ENCODE measurements at regions not wholly inside any gene's neighbourhood (a gene's known extent, or its start where the extent isn't known, plus 50 kb on each side); places are given as distances from the start of the nearest gene placed in this dataset.

DNA sequence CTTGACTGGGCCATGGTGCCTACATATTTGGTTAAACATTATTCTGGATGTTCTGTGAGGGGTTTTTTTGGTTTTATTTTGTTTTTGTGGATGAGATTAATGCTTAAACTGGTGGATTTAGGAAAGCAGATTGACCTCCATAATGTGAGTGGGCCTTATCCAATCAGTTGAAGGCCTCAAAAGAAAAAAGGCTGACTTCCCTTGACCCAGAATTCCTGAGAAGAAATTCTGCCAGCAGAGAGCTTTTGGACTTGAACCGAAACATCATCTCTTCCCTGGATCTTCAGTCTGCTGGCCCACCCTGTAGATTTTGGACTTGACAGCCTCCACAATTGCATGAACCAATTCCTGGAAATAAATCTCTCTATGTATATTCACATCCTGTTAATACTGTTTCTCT is 94.4 kb downstream of the ADRA2A start:
- POLR2A ChIA-PET: no interaction called here
- no peak overlapping the region for H3K27ac ChIP-seq (ENCODE audit: control insufficient read depth, insufficient read depth)
- H3K27me3 ChIP-seq (replicated peaks in 1 of 2; ENCODE audit: control insufficient read depth in 2 of 2, insufficient read depth in 2 of 2, low read length in 1 of 2): no peaks in the 10 kb centered on the region
- RAD21 ChIA-PET (ENCODE audit: unreplicated experiment): no interaction called here
- in situ Hi-C loops (cut with MboI): no loop called here
- WGBS (ENCODE audit: insufficient coverage, insufficient replicate concordance, low lambda C conversion rate, missing lambda C conversion rate): 0% methylated on average over 1 of the region's 1 CpG
- H3K79me2 ChIP-seq (ENCODE audit: control insufficient read depth, insufficient read depth, low read length): no peaks in the 10 kb centered on the region
- no peak overlapping the region for H2AFZ ChIP-seq (ENCODE audit: control insufficient read depth, low read depth, low read length)
- no peaks in the 10 kb centered on the region for H4K20me1 ChIP-seq (ENCODE audit: control insufficient read depth, insufficient read depth)
- no peaks in the 10 kb centered on the region for H3K4me1 ChIP-seq (ENCODE audit: control insufficient read depth, insufficient read depth, low read length)
- BruUV-seq (replicated peaks): no TSS peak
- SMC1A ChIA-PET (ENCODE audit: uncharacterized antibody, unreplicated experiment): no interaction called here
- no peak for FAIRE-seq
- H3K9ac ChIP-seq (ENCODE audit: control insufficient read depth, insufficient read depth, low read length): no peak overlapping the region
- no peaks in the 10 kb centered on the region for H3K9me3 ChIP-seq (replicated peaks; ENCODE audit: control insufficient read depth, insufficient read depth, low read length)
- DNase-seq (ENCODE audit: low read depth, low spot score): no peak
- TF ChIP-seq RELB (IDR thresholded peaks at IDR 0.05; ENCODE audit: low read depth): no peak
- no peak for TF ChIP-seq MYC (IDR thresholded peaks at IDR 0.05; ENCODE audit: insufficient read depth, insufficient read length, insufficient replicate concordance, low read length, severe bottlenecking)
- TF ChIP-seq HSF1 (IDR thresholded peaks at IDR 0.05; ENCODE audit: low read depth, low read length): no peak
- no peak for TF ChIP-seq YBX1 (IDR thresholded peaks at IDR 0.05)
- no peak for TF ChIP-seq MTA2 (IDR thresholded peaks at IDR 0.05; ENCODE audit: low read depth)
- TF ChIP-seq SMAD5 (IDR thresholded peaks at IDR 0.05; ENCODE audit: low read depth): no peak
- TF ChIP-seq, protein P1, sequence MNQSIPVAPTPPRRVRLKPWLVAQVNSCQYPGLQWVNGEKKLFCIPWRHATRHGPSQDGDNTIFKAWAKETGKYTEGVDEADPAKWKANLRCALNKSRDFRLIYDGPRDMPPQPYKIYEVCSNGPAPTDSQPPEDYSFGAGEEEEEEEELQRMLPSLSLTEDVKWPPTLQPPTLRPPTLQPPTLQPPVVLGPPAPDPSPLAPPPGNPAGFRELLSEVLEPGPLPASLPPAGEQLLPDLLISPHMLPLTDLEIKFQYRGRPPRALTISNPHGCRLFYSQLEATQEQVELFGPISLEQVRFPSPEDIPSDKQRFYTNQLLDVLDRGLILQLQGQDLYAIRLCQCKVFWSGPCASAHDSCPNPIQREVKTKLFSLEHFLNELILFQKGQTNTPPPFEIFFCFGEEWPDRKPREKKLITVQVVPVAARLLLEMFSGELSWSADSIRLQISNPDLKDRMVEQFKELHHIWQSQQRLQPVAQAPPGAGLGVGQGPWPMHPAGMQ (IDR thresholded peaks at IDR 0.05; ENCODE audit: borderline replicate concordance): no peak
- no peak for TF ChIP-seq KLF5 (IDR thresholded peaks at IDR 0.05; ENCODE audit: partially characterized antibody)
- no peak for TF ChIP-seq IKZF2 (IDR thresholded peaks at IDR 0.05)
- TF ChIP-seq, protein P2, sequence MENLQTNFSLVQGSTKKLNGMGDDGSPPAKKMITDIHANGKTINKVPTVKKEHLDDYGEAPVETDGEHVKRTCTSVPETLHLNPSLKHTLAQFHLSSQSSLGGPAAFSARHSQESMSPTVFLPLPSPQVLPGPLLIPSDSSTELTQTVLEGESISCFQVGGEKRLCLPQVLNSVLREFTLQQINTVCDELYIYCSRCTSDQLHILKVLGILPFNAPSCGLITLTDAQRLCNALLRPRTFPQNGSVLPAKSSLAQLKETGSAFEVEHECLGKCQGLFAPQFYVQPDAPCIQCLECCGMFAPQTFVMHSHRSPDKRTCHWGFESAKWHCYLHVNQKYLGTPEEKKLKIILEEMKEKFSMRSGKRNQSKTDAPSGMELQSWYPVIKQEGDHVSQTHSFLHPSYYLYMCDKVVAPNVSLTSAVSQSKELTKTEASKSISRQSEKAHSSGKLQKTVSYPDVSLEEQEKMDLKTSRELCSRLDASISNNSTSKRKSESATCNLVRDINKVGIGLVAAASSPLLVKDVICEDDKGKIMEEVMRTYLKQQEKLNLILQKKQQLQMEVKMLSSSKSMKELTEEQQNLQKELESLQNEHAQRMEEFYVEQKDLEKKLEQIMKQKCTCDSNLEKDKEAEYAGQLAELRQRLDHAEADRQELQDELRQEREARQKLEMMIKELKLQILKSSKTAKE (IDR thresholded peaks at IDR 0.05; ENCODE audit: low read depth, poor library complexity, severe bottlenecking): no peak
- intact Hi-C loops (cut with micrococcal nuclease; ENCODE audit: unreplicated experiment): no loop called here
- CTCF ChIA-PET: no interaction called here
- no peaks in the 10 kb centered on the region for H3K36me3 ChIP-seq (ENCODE audit: control insufficient read depth in 2 of 2, insufficient read depth in 2 of 2, low read length in 1 of 2)
- no peak overlapping the region for H3K4me3 ChIP-seq
- no peak overlapping the region for H3K4me2 ChIP-seq (ENCODE audit: control insufficient read depth, insufficient read depth)
- ATAC-seq: no peak
